SU-DHL-6 (cell line): ENCODE measurements at regions not wholly inside any gene's neighbourhood (a gene's known extent, or its start where the extent isn't known, plus 50 kb on each side); places are given as distances from the start of the nearest gene placed in this dataset.

Source experiments
- EZH2phosphoT487 ChIP-seq: fragments of 200-600 bp; sonication (generic), shearing (Covaris generic); conservative IDR thresholded peaks from 2 replicates; pipeline ENCODE4 v1.6.1; 2018; ENCODE audit warnings: mild to moderate bottlenecking, antibody characterized with exemption, low read length, moderate library complexity, mixed read lengths
- TF ChIP-seq, protein P1 (sequence below): fragments of 200-600 bp; sonication (generic); IDR thresholded peaks from one replicate; pipeline ENCODE4 v1.5.1; 2017; ENCODE audit warnings: antibody characterized with exemption, mild to moderate bottlenecking, low read length, moderate library complexity; ENCODE audit not compliant: insufficient read depth, poor library complexity, severe bottlenecking

DNA sequence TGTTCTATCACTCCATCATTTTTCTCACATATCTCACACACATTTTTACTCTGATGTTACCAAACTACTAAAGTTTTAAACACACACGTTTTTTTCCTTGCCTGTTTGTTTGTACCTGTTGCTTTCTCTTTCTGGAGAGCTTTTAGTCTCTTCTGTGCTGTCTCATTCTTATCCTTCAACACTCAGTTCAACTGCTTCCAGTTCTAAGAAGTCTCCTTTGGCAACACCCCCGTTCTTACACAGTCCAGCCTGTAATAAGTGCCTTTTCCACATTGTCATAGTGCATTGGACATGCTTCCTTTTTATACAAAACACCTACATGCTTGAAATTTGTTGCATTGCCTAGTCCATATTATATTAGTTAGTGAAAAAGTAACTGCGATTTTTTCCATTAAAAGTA, 360.2 kb upstream of the BRINP3 start:
- TF ChIP-seq, protein P1, sequence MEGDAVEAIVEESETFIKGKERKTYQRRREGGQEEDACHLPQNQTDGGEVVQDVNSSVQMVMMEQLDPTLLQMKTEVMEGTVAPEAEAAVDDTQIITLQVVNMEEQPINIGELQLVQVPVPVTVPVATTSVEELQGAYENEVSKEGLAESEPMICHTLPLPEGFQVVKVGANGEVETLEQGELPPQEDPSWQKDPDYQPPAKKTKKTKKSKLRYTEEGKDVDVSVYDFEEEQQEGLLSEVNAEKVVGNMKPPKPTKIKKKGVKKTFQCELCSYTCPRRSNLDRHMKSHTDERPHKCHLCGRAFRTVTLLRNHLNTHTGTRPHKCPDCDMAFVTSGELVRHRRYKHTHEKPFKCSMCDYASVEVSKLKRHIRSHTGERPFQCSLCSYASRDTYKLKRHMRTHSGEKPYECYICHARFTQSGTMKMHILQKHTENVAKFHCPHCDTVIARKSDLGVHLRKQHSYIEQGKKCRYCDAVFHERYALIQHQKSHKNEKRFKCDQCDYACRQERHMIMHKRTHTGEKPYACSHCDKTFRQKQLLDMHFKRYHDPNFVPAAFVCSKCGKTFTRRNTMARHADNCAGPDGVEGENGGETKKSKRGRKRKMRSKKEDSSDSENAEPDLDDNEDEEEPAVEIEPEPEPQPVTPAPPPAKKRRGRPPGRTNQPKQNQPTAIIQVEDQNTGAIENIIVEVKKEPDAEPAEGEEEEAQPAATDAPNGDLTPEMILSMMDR = no peak
- no peak for TF ChIP-seq EZH2phosphoT487
